ENCODE measurements at regions not wholly inside any gene's neighbourhood (a gene's known extent, or its start where the extent isn't known, plus 50 kb on each side); places are given as distances from the start of the nearest gene placed in this dataset.

DNA sequence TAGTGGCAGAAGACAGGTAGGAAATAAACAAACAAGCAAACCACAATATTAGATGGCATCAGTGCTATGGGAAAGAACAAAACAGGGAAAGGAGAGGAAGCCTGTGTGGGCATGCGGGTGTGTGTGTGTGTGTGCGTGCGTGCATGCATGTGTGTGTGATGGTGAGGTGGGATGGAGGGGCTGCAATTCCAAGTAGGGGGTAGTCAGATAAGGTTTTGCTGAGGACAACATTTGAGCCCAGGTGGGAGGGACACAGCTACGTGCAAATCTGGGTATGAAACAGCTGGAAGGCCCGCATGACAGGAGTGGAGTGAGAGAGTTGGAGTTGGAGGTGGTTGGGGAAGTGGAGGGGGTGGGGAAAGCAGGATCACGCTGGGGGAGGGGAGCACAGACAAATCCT is 121.0 kb upstream of the PARD3 start:
- TF ChIP-seq POLR2A (IDR thresholded peaks at IDR 0.05) = no peak
- TF ChIP-seq, protein P1, sequence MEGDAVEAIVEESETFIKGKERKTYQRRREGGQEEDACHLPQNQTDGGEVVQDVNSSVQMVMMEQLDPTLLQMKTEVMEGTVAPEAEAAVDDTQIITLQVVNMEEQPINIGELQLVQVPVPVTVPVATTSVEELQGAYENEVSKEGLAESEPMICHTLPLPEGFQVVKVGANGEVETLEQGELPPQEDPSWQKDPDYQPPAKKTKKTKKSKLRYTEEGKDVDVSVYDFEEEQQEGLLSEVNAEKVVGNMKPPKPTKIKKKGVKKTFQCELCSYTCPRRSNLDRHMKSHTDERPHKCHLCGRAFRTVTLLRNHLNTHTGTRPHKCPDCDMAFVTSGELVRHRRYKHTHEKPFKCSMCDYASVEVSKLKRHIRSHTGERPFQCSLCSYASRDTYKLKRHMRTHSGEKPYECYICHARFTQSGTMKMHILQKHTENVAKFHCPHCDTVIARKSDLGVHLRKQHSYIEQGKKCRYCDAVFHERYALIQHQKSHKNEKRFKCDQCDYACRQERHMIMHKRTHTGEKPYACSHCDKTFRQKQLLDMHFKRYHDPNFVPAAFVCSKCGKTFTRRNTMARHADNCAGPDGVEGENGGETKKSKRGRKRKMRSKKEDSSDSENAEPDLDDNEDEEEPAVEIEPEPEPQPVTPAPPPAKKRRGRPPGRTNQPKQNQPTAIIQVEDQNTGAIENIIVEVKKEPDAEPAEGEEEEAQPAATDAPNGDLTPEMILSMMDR (IDR thresholded peaks at IDR 0.05) = no peak
- no peak for TF ChIP-seq EP300 (IDR thresholded peaks at IDR 0.05)

Measured in upper lobe of left lung (tissue), 4 donors.